BE2C (cell line): ENCODE measurements at regions not wholly inside any gene's neighbourhood (a gene's known extent, or its start where the extent isn't known, plus 50 kb on each side); places are given as distances from the start of the nearest gene placed in this dataset.

Experiments used
- DNase-seq: peaks from one replicate; pipeline ENCODE4 v3.0.0-alpha.2; 2020
- H3K27me3 ChIP-seq: fragments of 250-450 bp; sonication (Bioruptor Pico); 2 replicates; pipeline ENCODE4 v1.5.1; 2020; ENCODE audit warnings: mild to moderate bottlenecking
- H3K36me3 ChIP-seq: fragments of 250-450 bp; sonication (Bioruptor Pico); 2 replicates; pipeline ENCODE4 v1.5.1; 2020; ENCODE audit warnings: mild to moderate bottlenecking
- H3K4me1 ChIP-seq: fragments of 250-450 bp; sonication (Bioruptor Pico); 2 replicates; pipeline ENCODE4 v1.5.1; 2020
- H3K4me3 ChIP-seq: 2 replicates; pipeline ENCODE4 v1.5.1; 2011; ENCODE audit warnings: low read depth, low read length
- H3K9me3 ChIP-seq: fragments of 250-450 bp; sonication (Bioruptor Pico); 2 replicates; pipeline ENCODE4 v1.5.1; 2020
- TF ChIP-seq, protein P1 (sequence below): IDR thresholded peaks from 2 replicates; pipeline ENCODE4 v1.5.1; 2012; ENCODE audit warnings: mild to moderate bottlenecking, low read depth, low read length

DNA sequence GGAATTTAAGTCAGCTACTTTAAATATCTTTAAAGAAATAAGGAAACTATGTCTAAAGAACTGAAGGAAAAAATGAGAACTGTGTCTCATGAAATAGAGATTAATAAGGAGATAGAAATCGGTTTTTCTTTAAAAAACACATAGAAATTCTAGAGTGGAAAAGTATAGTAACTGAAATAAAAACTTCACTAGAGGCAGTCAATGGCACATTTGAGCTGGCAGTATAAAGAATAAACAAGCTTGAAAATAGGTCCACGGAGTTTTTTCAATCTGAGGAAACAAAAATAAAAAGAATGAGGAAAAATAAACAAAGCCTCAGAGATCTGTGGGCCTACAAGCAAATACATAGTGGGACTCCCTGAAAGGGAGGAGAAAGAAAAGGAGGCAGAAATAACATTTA lies 127.5 kb downstream of the TWIST2 start:
- DNase-seq: no peak
- TF ChIP-seq, protein P1, sequence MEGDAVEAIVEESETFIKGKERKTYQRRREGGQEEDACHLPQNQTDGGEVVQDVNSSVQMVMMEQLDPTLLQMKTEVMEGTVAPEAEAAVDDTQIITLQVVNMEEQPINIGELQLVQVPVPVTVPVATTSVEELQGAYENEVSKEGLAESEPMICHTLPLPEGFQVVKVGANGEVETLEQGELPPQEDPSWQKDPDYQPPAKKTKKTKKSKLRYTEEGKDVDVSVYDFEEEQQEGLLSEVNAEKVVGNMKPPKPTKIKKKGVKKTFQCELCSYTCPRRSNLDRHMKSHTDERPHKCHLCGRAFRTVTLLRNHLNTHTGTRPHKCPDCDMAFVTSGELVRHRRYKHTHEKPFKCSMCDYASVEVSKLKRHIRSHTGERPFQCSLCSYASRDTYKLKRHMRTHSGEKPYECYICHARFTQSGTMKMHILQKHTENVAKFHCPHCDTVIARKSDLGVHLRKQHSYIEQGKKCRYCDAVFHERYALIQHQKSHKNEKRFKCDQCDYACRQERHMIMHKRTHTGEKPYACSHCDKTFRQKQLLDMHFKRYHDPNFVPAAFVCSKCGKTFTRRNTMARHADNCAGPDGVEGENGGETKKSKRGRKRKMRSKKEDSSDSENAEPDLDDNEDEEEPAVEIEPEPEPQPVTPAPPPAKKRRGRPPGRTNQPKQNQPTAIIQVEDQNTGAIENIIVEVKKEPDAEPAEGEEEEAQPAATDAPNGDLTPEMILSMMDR: no peak
- H3K9me3 ChIP-seq: no peaks in the 10 kb centered on the region
- H3K4me3 ChIP-seq: no peak overlapping the region
- H3K4me1 ChIP-seq: no peaks in the 10 kb centered on the region
- no peaks in the 10 kb centered on the region for H3K36me3 ChIP-seq
- 0 out of 2 replicates have a peak, but pooled peaks cover 5% of the 10 kb centered on the region for H3K27me3 ChIP-seq

DNA sequence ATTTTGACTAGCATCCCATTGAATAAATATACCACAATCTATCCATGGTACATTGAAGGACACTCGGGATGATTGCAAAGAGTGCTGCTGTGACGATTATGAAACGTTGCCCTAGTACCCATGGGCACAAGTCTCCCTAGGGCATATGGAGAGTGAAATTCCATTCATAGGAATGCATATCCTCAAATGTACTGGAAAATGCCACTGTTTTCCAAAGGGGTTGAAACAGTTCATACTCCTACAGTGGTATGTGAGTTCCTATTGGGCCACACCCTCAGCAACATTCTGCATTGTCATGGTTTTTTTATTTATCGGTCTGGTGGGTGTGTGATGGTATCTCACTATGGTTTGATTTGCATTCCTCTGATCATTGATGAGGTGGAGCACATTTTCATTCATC lies 130.6 kb downstream of the TWIST2 start:
- Histone ChIP-seq H3K36me3 (no peaks in the 10 kb centered on the region), H3K4me3 (no peak overlapping the region), H3K4me1 (no peaks in the 10 kb centered on the region), H3K9me3 (no peaks in the 10 kb centered on the region), H3K27me3 (peaks cover 13% of the 10 kb centered on the region)
- DNase-seq: no peak
- TF ChIP-seq, protein P1: no peak

DNA sequence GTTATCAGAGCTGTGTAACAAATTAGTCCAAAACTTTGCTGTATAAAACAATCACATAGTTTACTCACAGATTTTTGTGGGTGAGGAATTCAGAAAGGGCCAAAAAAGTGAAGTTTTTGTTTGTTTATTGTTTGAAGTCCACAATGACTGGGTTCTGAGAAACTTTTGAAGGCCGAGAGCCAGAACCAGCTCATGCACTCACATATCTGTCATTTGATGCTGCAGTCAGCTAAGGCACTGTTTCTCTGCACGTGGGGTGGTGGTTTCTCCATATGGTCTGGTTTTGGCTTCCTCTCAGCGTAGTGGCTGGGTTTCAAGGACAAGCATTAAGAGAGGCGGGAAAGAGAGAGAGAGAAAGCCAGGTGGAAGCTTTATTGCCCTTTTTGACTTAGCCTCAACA lies 131.8 kb downstream of the TWIST2 start:
- no peaks in the 10 kb centered on the region for H3K9me3 ChIP-seq
- no peak overlapping the region for H3K4me3 ChIP-seq
- TF ChIP-seq, protein P1: no peak
- DNase-seq: no peak
- H3K27me3 ChIP-seq: peaks cover 23% of the 10 kb centered on the region
- H3K36me3 ChIP-seq: no peaks in the 10 kb centered on the region
- no peaks in the 10 kb centered on the region for H3K4me1 ChIP-seq

DNA sequence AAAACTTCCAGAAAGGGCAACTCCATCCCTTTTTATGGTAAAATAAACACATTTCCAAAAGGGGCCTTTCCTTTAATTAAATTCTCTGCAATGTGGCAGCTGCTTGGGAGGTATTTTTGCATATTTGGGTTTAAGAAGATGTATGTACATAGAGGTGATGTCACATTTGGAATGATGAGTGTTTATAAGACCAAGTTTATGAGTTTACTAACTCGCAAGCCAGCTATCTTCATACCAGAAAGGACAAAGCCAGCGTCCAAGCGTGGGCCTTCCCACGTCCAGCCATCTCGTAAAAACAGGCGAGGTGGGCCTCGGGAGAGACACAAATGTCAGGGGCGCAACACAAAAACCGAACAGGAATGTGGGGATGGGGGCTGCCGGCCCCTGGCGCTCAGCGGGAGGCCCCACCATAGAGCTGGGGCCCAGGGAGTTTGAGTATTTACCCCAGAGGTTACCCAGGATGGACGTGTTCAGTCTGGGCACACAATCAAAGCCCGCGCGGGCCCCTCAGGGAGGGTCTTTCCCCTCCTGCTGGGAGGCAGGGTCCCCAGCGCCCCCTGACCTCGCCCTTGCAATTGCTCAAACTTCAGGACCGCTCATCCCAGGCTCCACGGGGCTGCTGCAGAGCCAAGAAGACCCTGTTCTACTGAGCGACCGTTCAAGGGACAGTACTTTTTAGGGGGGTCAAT lies 137.3 kb downstream of the TWIST2 start:
- Histone ChIP-seq H3K9me3 (no peaks in the 10 kb centered on the region), H3K4me1 (no peaks in the 10 kb centered on the region), H3K27me3 (peaks cover 18% of the 10 kb centered on the region), H3K4me3 (no peak overlapping the region), H3K36me3 (no peaks in the 10 kb centered on the region)
- DNase-seq: no peak
- TF ChIP-seq, protein P1: no peak

DNA sequence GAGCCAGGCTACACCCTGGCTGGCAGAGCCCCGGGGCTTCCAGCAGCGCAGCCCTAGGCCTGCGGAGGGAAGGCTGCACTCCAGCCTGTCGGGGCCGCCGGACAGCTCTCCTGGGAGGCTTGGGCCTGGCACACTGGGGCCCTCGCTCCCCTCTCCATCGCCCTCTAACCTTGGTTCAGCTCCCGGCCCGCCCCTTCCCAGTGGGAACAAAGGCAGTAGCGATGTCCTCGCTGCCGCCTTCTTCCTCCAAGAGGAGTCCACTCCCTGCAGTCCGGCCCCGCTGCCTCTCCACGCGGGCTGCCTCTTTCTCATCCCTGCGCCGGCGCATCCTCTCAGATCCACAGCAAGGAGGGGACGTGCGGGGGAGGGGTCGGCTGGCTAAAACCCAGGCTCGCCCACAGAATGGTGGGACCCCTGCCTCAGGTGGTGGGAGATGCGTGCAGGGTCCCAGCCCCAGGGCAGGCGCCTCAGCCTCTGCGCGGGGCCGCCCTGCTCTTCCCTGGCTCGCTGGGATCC lies 138.1 kb downstream of the TWIST2 start:
- H3K27me3 ChIP-seq: peaks cover 18% of the 10 kb centered on the region
- TF ChIP-seq, protein P1: no peak
- no peak overlapping the region for H3K4me3 ChIP-seq
- no peaks in the 10 kb centered on the region for H3K36me3 ChIP-seq
- DNase-seq: no peak
- H3K4me1 ChIP-seq: no peaks in the 10 kb centered on the region
- no peaks in the 10 kb centered on the region for H3K9me3 ChIP-seq
